MCF 10A (cell line): ENCODE measurements at regions not wholly inside any gene's neighbourhood (a gene's known extent, or its start where the extent isn't known, plus 50 kb on each side); places are given as distances from the start of the nearest gene placed in this dataset.
A peak's percentile ranks its signal among the peaks of the same experiment; 100 is the strongest.

Source experiments
- BruUV-seq: library from RNA; stranded (reverse); fragments of 400-500 nt; replicated peaks from 2 replicates; lab custom pipeline; 2021; lab: Mats Ljungman, UMichigan
- CTCF ChIA-PET: fragments of 300-600 bp; sonication (Branson Sonifier 250); formaldehyde crosslinking; extraction: SDS; loops from one replicate; lab custom pipeline; 2021; ENCODE audit warnings: antibody characterized with exemption, inconsistent platforms; lab: Yijun Ruan, JAX
- POLR2A ChIA-PET: fragments of 300-600, 350-650 bp; sonication (Branson Sonifier 250); formaldehyde crosslinking; extraction: SDS; loops from one replicate; lab custom pipeline; 2020; ENCODE audit warnings: antibody characterized with exemption, inconsistent platforms; lab: Yijun Ruan, JAX
- DNase-seq: peaks from one replicate; pipeline ENCODE4 v3.0.0-alpha.2; 2018; ENCODE audit not compliant: unreplicated experiment
- H3K27ac Mint-ChIP-seq: one replicate; pipeline ENCODE4 v1.8.0; 2022; ENCODE audit warnings: mild to moderate bottlenecking, low read depth, mixed read lengths; ENCODE audit not compliant: unreplicated experiment
- H3K27me3 Mint-ChIP-seq: one replicate; pipeline ENCODE4 v1.8.0; 2022; ENCODE audit warnings: mixed read lengths; ENCODE audit not compliant: insufficient read depth, unreplicated experiment
- H3K36me3 Mint-ChIP-seq: one replicate; pipeline ENCODE4 v1.8.0; 2022; ENCODE audit warnings: mild to moderate bottlenecking, moderate library complexity, mixed read lengths; ENCODE audit not compliant: insufficient read depth, unreplicated experiment
- H3K4me1 Mint-ChIP-seq: one replicate; pipeline ENCODE4 v1.8.0; 2022; ENCODE audit warnings: mixed read lengths; ENCODE audit not compliant: insufficient read depth, unreplicated experiment
- H3K4me3 Mint-ChIP-seq: one replicate; pipeline ENCODE4 v1.8.0; 2022; ENCODE audit warnings: mild to moderate bottlenecking, moderate library complexity, mixed read lengths; ENCODE audit not compliant: unreplicated experiment
- H3K9me3 Mint-ChIP-seq: one replicate; pipeline ENCODE4 v1.8.0; 2022; ENCODE audit warnings: mixed read lengths; ENCODE audit not compliant: unreplicated experiment
- intact Hi-C: fragments of 100-400 bp; cut with micrococcal nuclease; formaldehyde crosslinking; loops from 2 replicates; pipeline ENCODE4 v1.14.1; 2022
- TF ChIP-seq, protein P1 (sequence below): fragments of 200-600 bp; IDR thresholded peaks from one replicate; pipeline ENCODE4 v1.8.0; 2022; ENCODE audit warnings: antibody characterized with exemption, mild to moderate bottlenecking; ENCODE audit not compliant: unreplicated experiment

DNA sequence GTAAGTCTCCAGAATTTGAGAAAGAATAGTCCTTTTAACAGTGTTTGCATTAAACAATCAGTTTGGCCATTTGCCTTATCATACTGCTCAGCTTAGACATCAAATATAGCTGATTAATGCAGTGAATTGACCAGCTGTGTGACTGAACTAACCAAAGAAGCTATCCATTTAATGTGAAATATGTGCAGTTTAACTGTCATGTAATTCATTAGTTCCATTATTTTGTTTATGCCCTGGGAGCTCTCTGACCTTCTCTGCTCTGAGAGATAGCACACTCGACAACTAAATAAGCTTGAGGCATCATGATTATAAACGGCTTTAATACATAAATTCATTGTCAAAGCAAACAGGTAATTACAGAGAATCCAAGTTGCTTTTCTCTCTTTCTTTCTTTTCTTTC lies 324.3 kb upstream of the PCDH7 start:
- Mint-ChIP-seq H3K27me3 (no peaks in the 10 kb centered on the region), H3K27ac (peak overlapping the region; percentile 82), H3K9me3 (no peaks in the 10 kb centered on the region), H3K36me3 (no peaks in the 10 kb centered on the region), H3K4me3 (no peak overlapping the region), H3K4me1 (peaks cover 27% of the 10 kb centered on the region)
- POLR2A ChIA-PET = no interaction called here
- TF ChIP-seq, protein P1, sequence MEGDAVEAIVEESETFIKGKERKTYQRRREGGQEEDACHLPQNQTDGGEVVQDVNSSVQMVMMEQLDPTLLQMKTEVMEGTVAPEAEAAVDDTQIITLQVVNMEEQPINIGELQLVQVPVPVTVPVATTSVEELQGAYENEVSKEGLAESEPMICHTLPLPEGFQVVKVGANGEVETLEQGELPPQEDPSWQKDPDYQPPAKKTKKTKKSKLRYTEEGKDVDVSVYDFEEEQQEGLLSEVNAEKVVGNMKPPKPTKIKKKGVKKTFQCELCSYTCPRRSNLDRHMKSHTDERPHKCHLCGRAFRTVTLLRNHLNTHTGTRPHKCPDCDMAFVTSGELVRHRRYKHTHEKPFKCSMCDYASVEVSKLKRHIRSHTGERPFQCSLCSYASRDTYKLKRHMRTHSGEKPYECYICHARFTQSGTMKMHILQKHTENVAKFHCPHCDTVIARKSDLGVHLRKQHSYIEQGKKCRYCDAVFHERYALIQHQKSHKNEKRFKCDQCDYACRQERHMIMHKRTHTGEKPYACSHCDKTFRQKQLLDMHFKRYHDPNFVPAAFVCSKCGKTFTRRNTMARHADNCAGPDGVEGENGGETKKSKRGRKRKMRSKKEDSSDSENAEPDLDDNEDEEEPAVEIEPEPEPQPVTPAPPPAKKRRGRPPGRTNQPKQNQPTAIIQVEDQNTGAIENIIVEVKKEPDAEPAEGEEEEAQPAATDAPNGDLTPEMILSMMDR = no peak
- no peak for DNase-seq
- intact Hi-C loops = no loop called here
- no TSS peak for BruUV-seq
- CTCF ChIA-PET = no interaction called here

DNA sequence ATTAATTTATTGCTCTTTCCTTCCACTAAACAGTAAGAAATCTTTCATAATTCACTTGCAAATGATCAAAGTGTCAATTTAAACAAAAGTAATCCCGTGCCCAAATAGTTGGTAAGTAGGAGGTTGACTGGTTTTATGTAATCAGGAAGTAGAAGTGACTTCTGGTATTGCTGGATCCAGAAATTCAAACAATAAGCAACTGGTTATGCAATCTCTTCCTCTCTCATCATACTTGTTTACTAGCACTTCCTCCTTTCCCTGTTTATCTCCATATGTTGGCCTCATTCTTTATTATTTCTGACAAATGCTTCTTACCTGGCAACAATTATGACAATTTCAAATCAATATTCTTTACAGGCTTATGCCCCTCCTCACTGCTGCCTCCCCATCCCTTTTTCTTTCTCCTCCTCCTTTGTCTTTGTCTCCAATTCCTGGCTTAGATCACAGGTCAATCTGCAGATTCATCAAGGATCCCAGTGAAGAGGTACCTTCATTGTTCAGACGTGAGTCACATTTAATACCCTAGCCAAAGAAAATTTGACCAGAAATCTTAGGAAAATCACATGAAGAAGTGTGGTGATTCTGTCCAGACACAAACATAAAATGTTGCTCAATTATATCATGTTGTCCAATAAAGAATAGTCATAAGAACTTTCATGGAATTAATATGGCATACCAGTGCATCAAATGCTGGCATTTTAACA lies 323.2 kb upstream of the PCDH7 start:
- Mint-ChIP-seq H3K27me3 (no peaks in the 10 kb centered on the region), H3K9me3 (no peaks in the 10 kb centered on the region), H3K4me3 (no peak overlapping the region), H3K4me1 (peaks cover 27% of the 10 kb centered on the region), H3K27ac (peak overlapping the region; percentile 82), H3K36me3 (no peaks in the 10 kb centered on the region)
- TF ChIP-seq, protein P1 = no peak
- ChIA-PET POLR2A (no interaction called here), CTCF (no interaction called here)
- BruUV-seq = no TSS peak
- DNase-seq = peak; percentile 63
- intact Hi-C loops = no loop called here

DNA sequence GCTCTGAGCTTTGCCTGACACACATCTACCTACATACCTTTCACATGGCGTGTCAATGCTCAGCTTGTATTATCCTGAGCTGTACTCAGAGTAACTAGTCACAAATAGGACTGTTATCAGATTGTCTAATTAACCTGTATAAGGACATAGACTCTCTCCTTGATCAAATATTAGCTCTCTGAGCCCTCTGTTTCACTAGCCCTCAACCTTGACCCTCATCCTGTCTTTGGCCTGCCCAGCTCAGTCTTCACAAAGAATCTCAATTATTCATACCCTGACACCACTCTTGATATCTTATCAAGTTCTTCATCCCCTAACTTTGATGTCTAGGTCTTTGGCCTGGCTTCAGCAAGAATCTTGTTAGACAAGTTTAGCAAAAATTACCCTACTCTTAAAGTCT lies 320.7 kb upstream of the PCDH7 start:
- intact Hi-C loops = no loop called here
- Mint-ChIP-seq H3K27me3 (no peaks in the 10 kb centered on the region), H3K36me3 (no peaks in the 10 kb centered on the region), H3K4me3 (no peak overlapping the region), H3K27ac (no peak overlapping the region), H3K9me3 (peaks cover 8% of the 10 kb centered on the region), H3K4me1 (peaks cover 27% of the 10 kb centered on the region)
- TF ChIP-seq, protein P1 = no peak
- no peak for DNase-seq
- ChIA-PET POLR2A (no interaction called here), CTCF (interaction anchor here (0.5 to 1.0 kb wide), 2 partner anchors 10 to 27 kb away, joined by 3 read pairs; no protein-coding TSS in a partner anchor)
- BruUV-seq = no TSS peak

DNA sequence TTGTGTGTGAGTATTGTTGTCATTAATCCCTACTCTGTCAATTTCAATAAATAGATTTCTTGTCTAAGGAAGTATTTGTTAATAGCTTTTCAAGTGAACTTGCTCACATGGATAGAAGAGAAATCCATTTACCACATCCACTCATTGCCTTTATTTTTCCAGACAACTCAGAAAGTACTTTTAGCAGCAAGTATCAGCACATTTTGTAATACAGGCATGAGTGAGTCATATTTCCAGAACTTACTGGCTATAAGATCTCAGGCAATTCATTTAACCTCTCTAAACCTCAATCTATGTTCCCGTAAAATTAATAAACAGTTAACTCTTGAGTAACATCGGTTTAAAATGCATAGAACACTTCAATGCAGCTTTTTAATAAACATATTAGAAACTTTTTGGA lies 317.9 kb upstream of the PCDH7 start:
- Mint-ChIP-seq H3K36me3 (no peaks in the 10 kb centered on the region), H3K27me3 (no peaks in the 10 kb centered on the region), H3K4me3 (no peak overlapping the region), H3K27ac (no peak overlapping the region), H3K9me3 (peaks cover 14% of the 10 kb centered on the region), H3K4me1 (peaks cover 13% of the 10 kb centered on the region)
- POLR2A ChIA-PET = no interaction called here
- CTCF ChIA-PET = interaction anchor here (0.6 kb wide), 1 partner anchor 305 kb away, joined by 3 read pairs; no protein-coding TSS in a partner anchor
- intact Hi-C loops = no loop called here
- TF ChIP-seq, protein P1 = no peak
- DNase-seq = peak; percentile 45
- no TSS peak for BruUV-seq
